ENCODE measurements at regions not wholly inside any gene's neighbourhood (a gene's known extent, or its start where the extent isn't known, plus 50 kb on each side); places are given as distances from the start of the nearest gene placed in this dataset.

- intact Hi-C loops (cut with DNase I), result no loop called here
- no peak for DNase-seq
Measured at GRCh38 chr4:181701214-181701613, 542.0 kb upstream of the TENM3 start.

GRCh38 chr4:181701894-181702293 lies 541.3 kb upstream of the TENM3 start:
- intact Hi-C loops (cut with DNase I), result no loop called here
- DNase-seq, result no peak

- DNase-seq, result no peak
- intact Hi-C loops (cut with DNase I), result no loop called here
Measured at GRCh38 chr4:181702864-181703495, 540.2 kb upstream of the TENM3 start.

- DNase-seq, result peak in 1 of 10 donors; percentile 45
- intact Hi-C loops (cut with DNase I), result no loop called here
Measured at GRCh38 chr4:181710143-181710542, 533.1 kb upstream of the TENM3 start.

DNA sequence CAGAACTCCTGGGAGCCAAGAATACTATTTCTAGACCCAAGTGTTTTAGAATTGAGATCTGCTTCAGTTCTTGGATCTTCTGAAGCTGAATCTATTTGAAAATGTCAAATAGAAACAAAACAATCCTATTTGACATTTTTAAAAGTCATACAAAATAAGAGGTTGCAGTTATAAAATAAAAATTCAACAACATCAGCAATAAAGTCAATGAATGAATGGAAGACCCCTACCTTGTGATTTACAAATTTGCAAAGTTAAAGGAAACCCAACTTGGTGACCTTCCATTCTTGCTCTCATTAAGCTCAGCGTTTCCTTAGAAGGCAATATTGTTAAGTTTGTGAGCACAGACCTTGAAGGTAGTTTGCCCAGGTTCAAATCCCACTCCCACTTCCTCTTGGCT lies 531.8 kb upstream of the TENM3 start:
- intact Hi-C loops (cut with DNase I), result no loop called here
- DNase-seq, result no peak

- intact Hi-C loops (cut with DNase I), result no loop called here
- DNase-seq, result no peak
Measured at GRCh38 chr4:181728305-181728966, 514.8 kb upstream of the TENM3 start.

DNA sequence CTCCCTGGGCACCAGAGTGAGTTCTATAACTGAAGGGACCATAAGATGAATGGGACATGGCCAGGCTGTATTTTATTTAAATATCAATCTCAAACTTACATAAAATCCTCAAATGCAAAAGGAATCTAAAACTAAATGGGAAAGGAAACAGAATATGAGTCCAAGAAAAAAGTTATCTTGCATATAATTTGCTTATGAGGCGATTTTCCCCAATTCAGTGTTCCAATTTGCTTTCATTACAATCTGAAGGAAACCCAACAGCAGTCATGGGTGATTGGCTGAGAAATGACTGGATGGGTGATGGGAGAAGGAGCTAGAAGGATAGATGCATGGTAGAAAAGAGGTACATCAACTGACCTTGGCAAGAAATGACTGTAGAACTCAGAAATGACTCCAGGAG lies 511.3 kb upstream of the TENM3 start:
- no peak for DNase-seq
- intact Hi-C loops (cut with DNase I), result no loop called here

DNA sequence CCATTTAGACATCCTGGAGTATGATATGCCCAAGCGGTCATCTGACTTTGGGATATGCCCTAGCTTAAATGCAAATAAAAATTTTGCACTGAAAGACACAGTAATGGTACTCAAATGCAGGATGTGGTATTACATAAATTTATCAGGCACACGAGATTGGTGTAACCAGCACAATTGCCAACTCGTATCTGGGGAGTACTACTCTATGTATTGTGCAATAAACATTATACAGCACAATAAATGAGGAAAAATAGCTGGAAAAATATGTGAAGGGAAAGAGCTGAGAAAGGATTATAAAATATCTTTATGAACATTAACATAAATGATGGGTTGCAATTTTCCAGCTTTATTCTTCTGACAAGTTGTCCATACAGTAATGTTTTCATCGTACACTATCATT lies 505.5 kb upstream of the TENM3 start:
- intact Hi-C loops (cut with DNase I), result no loop called here
- no peak for DNase-seq

GRCh38 chr4:181739031-181739430 lies 504.2 kb upstream of the TENM3 start:
- intact Hi-C loops (cut with DNase I), result no loop called here
- DNase-seq, result no peak

GRCh38 chr4:181741513-181741912 lies 501.7 kb upstream of the TENM3 start:
- DNase-seq, result no peak
- intact Hi-C loops (cut with DNase I), result no loop called here

GRCh38 chr4:181745933-181746625 lies 497.1 kb upstream of the TENM3 start:
- intact Hi-C loops (cut with DNase I), result no loop called here
- DNase-seq, result no peak

DNA sequence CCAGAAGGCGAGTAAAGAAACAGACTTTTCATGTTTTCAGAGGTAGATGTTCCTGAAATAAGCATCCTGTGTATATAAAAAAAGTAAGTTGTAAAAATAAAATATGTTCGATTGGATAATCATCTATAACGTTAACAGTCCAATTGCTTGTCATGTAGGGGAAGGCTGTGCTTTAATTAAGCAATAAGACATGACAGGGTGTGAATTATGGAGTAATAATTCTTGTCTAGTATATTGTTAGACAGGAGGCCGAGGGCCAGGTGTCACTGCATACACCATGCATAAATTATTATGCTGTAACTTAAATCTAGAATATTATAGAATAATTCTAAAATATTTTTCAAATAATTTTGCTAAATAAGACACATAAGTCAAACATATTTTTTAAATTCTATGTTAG lies 494.6 kb upstream of the TENM3 start:
- intact Hi-C loops (cut with DNase I), result no loop called here
- DNase-seq, result no peak

DNA sequence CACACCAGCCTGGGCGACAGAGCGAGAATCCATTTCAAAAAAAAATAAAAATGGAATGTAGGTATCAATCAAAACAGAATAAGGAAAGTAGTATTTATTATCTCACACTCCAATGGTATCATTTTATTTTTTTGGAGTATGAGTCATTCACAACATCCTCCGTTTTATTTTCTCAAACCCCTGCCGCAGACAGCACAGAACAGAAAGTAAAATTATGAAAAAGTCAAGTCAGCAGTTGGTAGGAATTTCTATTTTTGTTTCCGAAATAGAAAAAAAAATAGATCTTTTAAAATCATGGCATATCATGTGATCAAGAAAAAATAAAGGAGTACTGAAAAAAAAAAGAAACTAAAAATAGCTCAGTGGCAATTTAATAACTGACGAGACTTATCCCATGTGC lies 490.7 kb upstream of the TENM3 start:
- no peak for DNase-seq
- intact Hi-C loops (cut with DNase I), result no loop called here

DNA sequence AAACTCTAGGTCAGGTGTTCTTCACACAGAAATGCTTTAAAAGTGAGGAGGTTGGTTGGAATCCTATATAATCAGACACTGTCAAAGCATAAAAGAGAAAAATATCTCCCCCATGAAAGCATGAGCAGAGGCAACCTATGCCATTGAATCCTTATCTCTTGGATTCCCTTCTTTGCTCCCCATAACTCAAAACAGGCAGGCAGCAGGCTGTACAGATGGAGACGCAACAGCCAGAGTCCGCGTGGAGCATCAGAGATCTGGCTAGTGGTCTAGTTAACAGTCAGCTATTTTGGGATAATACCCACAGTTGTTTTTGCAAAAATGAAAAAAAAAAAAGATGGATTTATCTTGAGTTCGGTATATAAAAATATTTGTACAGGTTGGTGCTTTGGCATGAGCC lies 490.0 kb upstream of the TENM3 start:
- intact Hi-C loops (cut with DNase I), result no loop called here
- DNase-seq, result no peak

GRCh38 chr4:181755846-181756245 lies 487.4 kb upstream of the TENM3 start:
- no peak for DNase-seq
- intact Hi-C loops (cut with DNase I), result no loop called here

DNA sequence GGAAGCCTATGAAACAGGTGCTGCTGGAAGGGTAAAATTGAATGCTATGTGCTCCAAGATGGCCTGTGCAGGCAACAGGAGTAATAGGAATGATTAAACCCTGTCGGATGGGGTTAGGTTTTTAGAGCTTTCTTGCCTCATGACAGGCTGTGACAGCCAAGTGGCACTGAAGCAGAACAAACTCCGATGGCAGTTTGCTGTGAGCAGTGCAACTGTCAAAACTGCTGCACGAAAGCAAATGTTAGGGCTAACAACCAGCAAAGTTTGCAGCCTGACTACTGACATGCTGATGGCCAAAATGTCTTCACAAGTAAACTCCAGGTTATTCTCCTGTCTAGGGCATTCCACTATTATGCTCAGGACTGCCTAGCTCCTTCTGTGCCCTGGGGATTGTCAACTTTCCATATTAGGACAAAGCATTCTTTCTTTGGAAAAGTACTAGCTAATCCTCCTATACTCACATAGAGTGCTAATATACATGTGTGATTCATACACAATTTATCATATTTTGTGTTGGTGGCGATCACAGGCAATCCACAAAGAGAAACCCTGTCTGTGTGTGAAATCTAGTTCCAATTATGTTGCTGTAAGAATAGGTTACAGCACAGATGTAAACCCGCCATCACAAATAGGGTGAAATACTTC lies 486.6 kb upstream of the TENM3 start:
- peak in 1 of 10 donors; percentile 5 for DNase-seq
- intact Hi-C loops (cut with DNase I), result no loop called here

GRCh38 chr4:181757098-181757497 lies 486.1 kb upstream of the TENM3 start:
- no peak for DNase-seq
- intact Hi-C loops (cut with DNase I), result no loop called here

GRCh38 chr4:181757910-181758660 lies 485.1 kb upstream of the TENM3 start:
- intact Hi-C loops (cut with DNase I), result no loop called here
- no peak for DNase-seq

- intact Hi-C loops (cut with DNase I), result no loop called here
- DNase-seq, result no peak
Measured at GRCh38 chr4:181760560-181760959, 482.6 kb upstream of the TENM3 start.

- intact Hi-C loops (cut with DNase I), result no loop called here
- DNase-seq, result no peak
Measured at GRCh38 chr4:181761156-181761555, 482.0 kb upstream of the TENM3 start.

DNA sequence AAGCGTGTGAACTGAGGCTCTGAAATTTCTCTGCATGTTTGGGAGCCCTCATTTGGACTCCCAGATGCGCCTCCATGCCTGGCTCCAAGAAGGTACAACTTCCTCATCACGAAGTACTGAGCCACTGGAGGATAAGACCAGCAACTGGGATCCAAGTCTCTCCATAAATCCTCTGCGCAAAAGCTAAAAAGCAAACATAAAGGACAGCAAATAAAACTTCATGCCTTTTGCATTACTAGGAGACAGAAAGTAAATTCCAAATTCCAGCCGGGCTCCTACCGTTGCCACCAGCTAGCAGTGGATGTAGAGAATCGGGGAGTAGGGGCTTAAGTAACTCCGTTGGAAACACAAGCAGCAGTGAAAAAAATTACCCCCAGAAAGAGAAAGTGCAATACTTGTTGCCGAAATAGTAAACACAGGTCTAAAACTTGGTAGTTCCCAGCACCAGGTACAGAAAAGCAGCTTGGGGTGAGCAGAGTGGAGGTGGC lies 477.1 kb upstream of the TENM3 start:
- intact Hi-C loops (cut with DNase I), result no loop called here
- no peak for DNase-seq
